NCI-H1092 (cell line): ENCODE measurements at regions not wholly inside any gene's neighbourhood (a gene's known extent, or its start where the extent isn't known, plus 50 kb on each side); places are given as distances from the start of the nearest gene placed in this dataset.
"Not testable (repeated sequence)": the region's sequence is repeated elsewhere in the genome, so short reads cannot be mapped to it uniquely, and the experiment has no call there.

Source experiments
- DNase-seq: peaks from one replicate; lab custom pipeline; 2025; lab: John Stamatoyannopoulos, UW

GRCh38 chr11:69219991-69220390 is 64.3 kb downstream of the SMIM38 start:
- DNase-seq, result no peak

- no peak for DNase-seq
Measured at GRCh38 chr11:69220561-69221051, 64.9 kb downstream of the SMIM38 start.

- DNase-seq, result no peak
Measured at GRCh38 chr11:69221086-69221485, 65.4 kb downstream of the SMIM38 start.

- DNase-seq, result not testable (repeated sequence)
Measured at GRCh38 chr11:69221636-69222035, 65.9 kb downstream of the SMIM38 start.

GRCh38 chr11:69227271-69227670 is 66.7 kb upstream of the MYEOV start:
- DNase-seq, result no peak

- no peak for DNase-seq
Measured at GRCh38 chr11:69229511-69229910, 64.4 kb upstream of the MYEOV start.

- no peak for DNase-seq
Measured at GRCh38 chr11:69230856-69231425, 63.0 kb upstream of the MYEOV start.

- DNase-seq, result no peak
Measured at GRCh38 chr11:69231466-69232018, 62.4 kb upstream of the MYEOV start.

GRCh38 chr11:69232821-69233743 is 60.9 kb upstream of the MYEOV start:
- no peak for DNase-seq

- DNase-seq, result peak; percentile 51
Measured at GRCh38 chr11:69233744-69234570, 60.0 kb upstream of the MYEOV start.

GRCh38 chr11:69234740-69235710 is 58.9 kb upstream of the MYEOV start:
- no peak for DNase-seq

- DNase-seq, result no peak
Measured at GRCh38 chr11:69238573-69239351, 55.2 kb upstream of the MYEOV start.

GRCh38 chr11:69239641-69240040 is 54.3 kb upstream of the MYEOV start:
- no peak for DNase-seq

- no peak for DNase-seq
Measured at GRCh38 chr11:69240332-69241074, 53.5 kb upstream of the MYEOV start.

GRCh38 chr11:69241075-69241740 is 52.7 kb upstream of the MYEOV start:
- no peak for DNase-seq

- DNase-seq, result no peak
Measured at GRCh38 chr11:69241844-69242243, 52.1 kb upstream of the MYEOV start.

GRCh38 chr11:69242266-69242920 is 51.6 kb upstream of the MYEOV start:
- no peak for DNase-seq

- DNase-seq, result no peak
Measured at GRCh38 chr11:69243496-69244200, 50.3 kb upstream of the MYEOV start.
